ENCODE measurements at regions not wholly inside any gene's neighbourhood (a gene's known extent, or its start where the extent isn't known, plus 50 kb on each side); places are given as distances from the start of the nearest gene placed in this dataset.

DNA sequence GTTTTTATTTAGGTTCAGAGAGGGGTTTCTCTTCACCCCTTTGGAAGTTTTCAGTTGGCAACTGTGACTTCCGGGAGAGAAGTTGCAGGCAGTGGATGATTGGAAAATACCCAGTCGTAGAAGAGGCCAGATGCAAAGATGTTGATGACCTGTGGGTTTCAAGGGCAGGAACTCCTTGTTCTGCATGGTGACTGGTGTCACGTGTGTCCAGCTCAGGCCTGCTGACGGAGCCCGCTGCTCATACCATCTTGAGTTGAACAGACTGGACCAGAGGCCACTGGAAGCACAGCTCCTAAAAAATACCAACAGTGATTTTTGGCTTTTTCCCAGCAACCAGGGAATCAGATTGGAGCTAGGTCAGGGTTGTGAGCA is 243.9 kb upstream of the KLF4 start:
- DNase-seq (ENCODE audit: low read depth, low spot score): no peak

DNA sequence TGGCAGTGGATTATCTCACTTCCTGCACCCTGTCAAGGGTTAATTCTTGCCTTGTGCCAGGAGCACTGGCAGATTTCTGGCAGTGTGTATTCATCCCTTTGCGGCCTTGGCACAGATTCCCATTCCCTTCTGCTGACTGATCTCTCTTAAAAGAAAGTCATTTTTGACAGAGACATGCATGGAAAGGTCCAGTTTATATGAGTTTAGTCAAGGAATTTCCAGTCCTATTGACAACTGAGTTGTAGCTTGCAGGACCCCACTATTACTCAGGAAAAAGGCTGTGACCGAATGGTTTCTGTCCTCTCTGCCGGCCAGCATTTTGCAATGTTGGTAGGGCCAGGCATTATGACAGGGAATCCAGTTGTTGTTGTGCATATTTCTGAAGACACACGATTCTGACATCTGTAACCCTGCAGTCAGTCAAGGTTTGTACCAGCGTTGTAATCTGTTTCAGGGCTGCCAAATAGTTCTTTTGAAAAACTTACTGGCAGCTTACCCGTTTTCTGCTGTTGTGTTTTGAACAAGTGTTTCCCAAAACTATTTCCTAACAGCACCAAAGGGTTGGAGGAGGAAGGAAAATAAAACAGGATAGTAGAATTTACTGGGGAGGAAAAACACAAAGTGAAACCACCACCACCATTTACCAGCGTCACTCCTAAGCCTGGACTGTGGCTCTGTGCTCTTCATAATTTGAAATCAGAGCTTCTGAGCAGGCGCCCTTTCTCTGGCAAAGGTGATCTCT is 243.4 kb upstream of the KLF4 start:
- no peak for DNase-seq (ENCODE audit: low read depth, low spot score)

DNA sequence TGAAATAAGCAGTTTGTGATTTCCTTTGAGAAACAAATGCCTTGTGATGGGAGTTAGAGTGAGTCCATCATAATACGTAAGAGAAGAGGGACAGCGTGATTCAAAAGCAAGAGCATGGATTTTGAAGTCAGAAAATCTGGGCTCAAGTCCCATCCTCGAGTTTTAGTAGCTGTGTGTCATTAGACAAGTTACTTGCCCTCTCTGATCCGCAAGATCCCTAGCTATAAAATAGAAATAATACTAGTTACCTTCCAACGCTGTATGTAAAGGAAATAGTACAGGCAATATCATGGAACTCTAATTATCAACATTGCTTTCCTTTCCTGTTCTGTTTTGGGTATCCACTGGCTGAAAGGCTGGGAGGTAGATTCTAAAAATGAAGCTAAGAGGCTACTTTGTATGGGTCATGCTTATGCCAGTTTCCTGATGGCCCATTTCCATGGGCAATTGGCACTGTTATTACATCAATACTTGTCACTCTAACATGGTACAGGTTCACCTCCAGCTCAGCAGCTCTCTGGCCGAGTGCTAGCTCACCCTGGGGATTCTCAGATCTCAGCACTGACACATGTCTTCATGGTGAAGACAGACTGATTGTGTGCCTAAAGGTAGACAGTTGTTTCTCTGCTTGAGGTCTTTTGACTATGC is 241.7 kb upstream of the KLF4 start:
- DNase-seq (ENCODE audit: low read depth, low spot score): no peak

DNA sequence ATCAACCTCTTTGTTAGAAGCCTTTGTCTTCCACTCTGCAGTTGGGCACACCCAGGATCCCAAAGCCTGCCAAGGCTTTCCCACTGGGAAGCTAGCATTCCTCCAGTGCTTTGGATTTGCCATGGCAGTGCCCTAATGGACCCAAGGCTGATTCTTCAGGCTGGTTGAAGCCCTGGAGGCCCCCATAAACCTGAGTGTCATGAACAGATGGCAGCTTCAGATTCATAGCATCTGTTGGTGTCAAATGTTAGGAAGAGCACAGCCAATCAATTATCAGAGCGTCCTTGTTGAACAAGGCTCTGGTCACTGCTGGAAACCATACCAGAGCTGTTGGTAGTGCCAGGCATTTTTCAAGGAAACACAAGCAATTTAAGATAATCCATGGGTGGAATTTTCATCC is 241.1 kb upstream of the KLF4 start:
- no peak for DNase-seq (ENCODE audit: low read depth, low spot score)

DNA sequence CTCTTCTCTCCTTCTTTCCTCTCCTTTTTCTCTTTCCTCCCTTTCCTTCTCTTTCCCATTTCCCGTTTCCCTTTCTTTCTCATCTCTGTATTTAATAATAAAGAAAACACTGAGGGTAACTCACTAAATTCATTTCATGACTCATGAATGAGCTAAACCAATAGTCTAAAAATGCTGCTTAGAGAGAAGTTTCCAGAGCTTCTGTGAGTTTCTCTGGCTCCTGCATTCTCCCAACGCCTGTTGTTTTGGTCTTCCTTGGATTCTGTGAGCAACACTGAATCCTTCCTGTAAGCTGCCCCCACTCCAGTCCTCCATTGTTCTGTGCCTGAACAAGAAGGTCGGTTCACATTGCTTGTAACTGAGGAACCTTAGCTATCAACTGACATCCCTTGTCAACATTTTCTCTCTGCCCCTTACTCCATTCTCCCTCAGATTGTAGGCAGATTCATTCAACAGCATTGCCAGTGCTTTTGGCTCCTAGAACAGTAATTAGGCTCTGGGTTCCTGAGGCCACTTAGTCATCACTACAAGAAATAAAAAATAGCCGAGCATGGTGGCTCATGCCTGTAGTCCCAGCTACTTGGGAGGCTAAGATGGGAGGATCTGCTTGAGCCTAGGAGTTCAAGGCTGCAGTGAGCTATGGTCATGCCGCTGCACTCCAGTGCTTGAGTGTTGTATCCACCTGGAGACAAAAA is 237.7 kb upstream of the KLF4 start:
- no peak for DNase-seq (ENCODE audit: low read depth, low spot score)

DNA sequence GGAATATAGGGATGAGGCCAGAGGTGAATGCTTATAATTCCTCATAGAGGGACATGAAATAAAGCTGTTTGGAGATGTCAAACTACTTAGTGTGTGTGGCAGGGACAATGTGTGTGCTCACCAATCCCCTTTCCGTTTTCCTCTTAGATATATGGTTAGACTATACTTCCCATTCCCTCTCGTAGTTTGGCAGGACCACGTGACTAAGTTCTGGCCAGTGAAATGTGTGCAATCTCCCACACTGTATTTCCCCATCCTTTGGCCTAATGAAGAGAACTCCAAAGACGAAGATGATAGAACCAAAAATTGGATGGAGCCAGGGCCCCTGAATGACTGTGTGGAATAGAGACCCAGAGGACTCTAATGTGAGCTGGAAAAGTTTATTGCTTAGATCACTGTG is 233.4 kb upstream of the KLF4 start:
- no peak for DNase-seq (ENCODE audit: low read depth, low spot score)

DNA sequence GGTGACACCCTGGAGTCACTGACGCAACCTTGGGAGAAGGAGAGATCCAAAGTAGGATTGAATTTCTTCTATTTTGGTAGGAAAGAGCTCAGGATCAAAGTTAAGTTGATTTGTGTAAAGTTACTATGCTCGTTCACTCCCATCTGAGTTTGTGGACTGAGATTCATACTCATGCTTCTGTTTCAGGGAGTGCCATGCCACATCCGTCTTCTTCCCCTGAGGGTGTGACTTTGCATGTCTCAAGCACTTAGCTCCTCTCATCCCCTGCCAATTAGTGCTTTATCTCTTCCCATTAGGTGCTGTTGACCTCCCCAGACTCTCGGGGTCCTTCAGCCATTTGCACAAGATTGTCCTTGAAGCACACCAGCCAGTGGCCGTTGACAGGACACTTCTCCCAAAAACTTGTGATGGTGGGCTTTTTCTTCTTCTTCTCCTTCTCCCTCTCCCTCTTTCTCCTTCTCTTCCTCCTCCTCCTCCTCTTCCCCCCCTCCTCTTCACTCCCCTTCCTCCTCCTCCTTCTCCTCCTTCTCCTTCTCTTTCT is 232.2 kb upstream of the KLF4 start:
- no peak for DNase-seq (ENCODE audit: low read depth, low spot score)

DNA sequence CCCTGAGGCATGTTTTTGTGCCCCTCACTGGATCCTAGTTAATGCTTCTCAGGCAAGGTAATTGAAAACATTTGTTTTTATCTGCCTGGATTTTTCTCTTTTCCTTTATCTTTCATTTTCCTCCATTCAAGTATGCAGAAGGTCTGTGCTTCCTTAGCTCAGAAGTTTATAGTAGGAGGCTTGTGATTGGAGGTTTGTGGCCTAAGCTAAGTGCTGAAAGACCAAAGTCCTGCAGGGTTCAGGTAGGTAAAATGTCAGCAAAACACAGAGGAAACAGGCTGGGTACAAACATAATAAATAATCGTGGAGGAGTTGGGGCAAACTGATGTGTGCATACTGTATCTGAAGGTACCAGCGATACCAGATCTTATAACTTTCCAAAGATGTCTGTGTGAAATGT is 230.9 kb upstream of the KLF4 start:
- no peak for DNase-seq (ENCODE audit: low read depth, low spot score)

DNA sequence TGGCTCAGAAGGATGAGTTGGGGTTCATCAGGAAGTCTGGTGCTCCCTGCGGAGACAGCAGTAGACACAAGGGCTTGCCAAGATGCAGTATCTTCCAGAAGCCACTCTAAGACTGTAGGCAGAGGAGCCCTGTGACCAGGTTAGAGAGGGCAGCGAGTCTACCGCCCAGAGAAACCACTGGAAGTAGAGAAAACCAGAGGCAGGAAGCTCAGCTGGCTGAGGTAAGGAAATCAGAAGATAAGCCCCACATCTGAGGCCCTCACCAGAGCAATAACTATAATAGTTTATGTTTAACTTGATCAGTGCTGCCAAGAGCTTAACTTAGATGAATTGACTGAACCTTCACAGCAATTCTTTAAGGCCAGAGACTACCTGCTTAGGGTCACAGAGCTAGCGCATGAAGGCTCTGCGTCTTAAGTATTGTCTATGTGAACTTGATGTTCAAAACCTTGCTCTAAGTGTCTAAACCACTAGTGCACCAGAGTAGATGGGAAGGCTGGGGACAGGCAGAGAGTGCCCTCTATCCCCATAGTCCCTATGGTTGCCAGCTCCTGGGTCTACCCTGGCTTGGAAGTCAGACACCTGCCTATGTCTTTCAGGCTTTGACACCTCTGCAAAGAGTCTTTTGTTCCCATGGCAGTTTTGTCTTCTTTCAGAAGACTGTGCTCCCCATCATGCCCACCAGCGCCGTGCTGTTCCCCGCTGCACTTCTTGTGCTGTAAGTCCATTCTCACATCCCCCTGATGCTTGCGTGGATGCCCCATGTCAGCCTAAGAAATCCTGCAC is 228.2 kb upstream of the KLF4 start:
- DNase-seq (ENCODE audit: low read depth, low spot score): no peak

DNA sequence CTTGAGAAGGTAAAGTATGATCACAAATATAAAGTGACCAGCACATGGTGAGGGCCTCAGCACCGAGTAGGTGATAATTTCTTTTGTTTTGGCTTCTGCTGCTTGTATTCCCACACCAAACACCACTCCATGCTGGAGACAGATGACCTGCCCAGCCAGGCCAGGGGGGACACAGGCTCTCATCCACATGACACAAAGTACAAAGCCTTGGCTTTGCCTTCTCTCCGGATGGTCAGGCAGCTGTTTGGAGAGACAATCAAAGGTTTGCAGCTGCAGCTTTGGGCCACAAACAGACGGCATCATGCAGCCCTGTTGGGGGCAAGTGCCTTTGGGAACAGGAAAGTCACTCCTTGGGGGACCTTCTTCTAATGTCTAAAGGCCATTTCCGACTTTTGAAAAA is 226.2 kb upstream of the KLF4 start:
- DNase-seq (ENCODE audit: low read depth, low spot score): no peak

DNA sequence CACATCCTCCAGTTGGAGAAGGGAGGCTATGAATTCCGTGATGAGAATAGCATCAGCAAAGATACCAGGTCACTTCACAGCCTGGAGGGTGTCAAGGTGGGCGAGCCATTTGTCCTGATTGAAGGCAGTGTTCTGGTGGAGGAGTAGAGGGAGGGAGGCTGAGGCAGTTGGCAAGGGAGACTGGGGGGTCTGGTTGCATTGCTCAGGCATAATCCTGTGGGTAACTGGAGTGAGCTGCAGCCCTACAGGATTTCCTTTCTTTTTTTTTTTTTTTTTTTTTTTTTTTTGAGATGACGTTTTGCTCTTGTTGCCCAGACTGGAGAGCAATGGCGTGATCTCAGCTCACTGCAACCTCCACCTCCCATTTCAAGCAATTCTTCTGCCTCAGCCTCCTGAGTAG is 223.9 kb upstream of the KLF4 start:
- no peak for DNase-seq (ENCODE audit: low read depth, low spot score)

DNA sequence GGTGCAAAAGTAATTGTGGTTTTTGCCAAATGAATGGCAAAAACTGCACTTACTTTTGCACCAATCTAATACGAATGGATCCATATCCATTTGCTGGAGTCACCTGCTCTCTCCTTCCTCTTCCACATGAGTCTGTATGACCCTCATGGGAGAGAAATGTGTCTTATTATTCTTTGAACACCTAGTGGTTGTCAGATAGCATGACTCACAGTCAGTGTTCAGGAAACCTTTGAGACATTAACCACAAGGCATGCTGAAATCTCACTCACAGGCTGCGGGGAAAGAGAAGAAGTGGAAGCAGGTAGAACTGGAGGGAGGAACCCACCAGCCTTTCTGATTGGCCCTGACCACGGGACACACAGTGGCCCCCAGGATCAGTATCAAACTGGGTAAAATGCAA is 222.8 kb upstream of the KLF4 start:
- DNase-seq (ENCODE audit: low read depth, low spot score): no peak

DNA sequence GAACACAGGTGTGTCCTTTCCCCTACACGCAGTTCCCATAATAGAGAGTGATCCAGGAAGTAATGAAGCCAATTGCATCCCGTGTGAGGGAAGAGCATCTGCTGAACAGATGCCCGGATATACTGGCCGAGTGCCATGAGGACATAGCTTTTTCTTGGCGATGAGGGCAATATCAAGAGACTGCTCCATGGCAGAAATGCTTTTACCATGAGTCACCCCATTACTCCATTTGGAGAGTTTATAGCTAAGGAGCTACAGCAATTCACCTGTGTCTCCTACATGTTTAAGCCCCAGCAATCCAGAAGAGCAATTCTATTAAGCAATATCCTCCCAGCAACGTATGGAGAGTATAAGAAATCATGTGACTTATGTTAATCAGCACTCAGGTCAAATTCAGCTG is 222.0 kb upstream of the KLF4 start:
- DNase-seq (ENCODE audit: low read depth, low spot score): no peak

DNA sequence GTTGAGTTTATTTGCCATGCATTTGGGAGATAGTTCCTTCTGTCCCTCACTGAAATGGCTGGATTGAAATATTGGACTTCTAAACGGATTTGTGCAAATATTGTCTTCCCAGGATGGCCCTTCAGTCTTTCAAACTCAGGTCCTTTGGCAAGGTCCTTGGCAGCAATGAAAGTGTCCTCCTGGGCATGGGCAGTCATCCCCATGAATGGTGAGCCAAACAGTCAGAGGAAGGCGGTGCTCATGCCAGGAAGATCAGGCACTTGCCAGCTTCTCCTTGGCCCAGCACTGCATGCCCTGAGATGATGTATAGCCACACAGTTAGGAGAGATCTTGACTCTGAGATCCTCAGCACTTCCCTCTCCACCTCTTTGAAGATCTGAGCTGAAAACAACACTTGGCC is 221.4 kb upstream of the KLF4 start:
- DNase-seq (ENCODE audit: low read depth, low spot score): no peak

DNA sequence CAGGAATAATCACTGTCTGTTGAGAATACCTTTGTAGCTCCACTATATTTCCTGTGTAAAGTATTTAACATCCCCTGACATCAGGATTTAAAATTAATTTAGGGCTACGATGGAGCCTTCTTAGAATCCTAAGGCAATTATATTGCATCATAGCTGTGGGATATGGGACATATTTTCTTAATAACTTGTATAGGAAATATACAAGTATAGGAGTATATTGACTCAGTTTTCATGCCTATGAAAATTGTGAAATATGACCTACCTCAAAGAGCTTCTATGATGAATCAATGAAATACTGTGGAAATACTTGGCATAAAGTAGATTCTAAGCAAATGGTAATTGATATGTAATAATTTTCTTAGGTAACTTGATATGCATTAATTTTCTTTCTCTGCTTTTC is 221.0 kb upstream of the KLF4 start:
- no peak for DNase-seq (ENCODE audit: low read depth, low spot score)

DNA sequence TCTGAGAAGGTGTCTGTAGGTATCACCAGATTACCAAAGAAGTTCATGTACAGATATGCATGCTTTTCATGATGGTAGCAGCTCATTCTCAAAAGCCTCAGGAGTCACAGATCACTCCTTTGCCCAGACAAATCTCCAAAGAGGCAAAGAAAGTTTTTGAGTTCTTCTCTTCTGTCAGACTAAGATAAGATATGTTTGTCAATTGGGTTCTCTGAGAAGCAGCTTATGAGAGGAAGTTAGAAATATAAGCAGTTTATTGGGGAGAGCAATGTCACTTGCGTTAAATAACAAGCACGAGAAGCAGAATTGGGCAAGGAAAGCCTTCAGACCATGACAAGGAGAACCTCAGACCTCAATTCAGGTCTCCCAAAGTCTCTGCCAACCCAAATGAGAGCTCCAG is 219.2 kb upstream of the KLF4 start:
- no peak for DNase-seq (ENCODE audit: low read depth, low spot score)

DNA sequence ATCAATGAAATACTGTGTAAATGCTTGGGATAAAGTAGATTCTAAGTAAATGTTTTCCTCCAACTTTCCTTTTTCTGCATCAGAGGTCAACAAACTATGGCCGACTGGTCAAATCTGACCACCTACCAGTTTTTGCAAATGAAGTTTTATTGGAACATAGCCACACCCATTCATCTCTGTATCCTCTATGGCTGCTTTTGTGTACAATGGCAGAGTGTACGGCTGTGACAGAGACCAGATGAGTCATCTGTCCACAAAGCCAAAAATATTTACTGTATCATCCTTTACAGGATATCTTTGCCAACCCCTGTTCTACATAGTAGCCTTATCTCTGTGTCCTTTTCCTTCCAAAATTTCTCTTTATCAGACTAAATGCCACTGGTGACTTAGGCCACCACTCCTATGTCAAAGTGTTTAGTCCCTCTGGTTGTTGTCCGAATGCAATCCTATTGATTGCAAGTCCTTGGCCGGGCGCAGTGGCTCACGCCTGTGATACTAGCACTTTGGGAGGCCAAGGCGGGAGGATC is 218.4 kb upstream of the KLF4 start:
- no peak for DNase-seq (ENCODE audit: low read depth, low spot score)

DNA sequence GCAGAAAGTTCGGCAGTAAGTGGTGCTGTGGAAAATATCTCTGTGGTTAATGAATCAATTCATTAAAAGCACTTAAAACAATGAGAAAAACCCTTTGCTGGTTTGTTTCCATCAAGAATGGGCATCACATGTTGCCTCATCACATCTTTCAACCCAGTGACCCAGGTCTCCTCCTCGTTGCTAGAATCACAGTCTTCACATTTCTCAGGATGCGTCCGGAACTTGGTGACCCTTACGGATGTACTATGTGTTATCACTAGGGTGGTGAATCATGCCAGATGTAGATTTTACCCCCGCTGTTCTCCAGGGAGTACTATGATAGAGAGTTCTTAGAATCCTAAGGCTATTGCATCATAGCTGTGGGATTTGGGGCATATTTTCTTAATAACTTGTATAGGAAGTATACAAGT is 217.9 kb upstream of the KLF4 start:
- DNase-seq (ENCODE audit: low read depth, low spot score): no peak

DNA sequence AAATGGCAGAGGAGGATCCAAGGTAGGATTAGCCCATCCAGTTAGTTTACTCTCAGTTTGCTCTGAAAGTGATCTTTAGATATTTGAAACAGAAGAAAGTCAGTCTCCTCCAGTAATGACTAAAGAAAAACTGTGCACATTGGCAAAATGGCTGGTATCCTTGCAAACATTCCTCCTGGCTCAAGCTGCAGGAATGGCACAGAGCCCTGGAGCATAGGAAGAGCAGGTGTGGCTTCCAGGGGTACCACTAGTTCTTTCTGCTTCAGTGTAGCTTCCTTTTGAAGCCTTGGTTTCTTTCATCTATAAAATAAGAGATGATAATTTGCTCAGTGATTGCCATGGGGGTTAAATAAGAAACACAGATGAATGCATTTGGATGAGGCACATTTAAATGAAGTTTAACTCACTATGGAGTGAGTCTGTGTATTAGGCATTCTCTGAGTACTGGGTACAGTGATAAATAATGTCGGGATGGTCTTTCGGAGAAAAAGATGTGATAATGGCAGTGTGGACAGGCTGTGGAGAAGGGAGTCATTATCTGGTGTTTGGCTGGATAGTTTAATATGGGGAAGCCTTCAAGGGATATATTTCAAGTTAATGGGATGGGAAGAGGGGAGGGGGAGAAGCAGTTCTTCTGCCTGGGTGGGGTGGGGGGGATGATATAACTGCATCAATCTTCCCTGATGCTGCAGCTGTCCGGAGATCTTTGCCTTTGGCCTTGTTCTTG is 217.3 kb upstream of the KLF4 start:
- DNase-seq (ENCODE audit: low read depth, low spot score): no peak

DNA sequence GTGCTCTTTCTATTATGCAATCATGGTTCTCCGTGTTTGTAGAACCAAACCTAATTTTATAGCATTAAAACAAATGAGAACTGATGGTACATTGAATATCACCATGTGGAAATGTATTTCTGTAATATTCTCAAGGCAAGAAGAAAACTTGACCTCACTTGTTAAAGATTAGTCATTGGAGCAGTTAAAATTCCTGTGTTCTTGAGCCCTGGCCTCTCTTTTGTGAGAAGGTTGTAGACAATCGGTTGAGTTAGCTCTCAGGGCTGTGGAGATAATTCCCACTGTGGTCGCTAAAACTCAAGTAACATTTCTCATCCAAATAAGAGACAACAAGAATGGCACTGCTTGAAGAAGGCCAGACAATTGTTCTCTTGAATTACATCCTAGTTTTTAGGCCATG is 216.0 kb upstream of the KLF4 start:
- DNase-seq (ENCODE audit: low read depth, low spot score): no peak

DNA sequence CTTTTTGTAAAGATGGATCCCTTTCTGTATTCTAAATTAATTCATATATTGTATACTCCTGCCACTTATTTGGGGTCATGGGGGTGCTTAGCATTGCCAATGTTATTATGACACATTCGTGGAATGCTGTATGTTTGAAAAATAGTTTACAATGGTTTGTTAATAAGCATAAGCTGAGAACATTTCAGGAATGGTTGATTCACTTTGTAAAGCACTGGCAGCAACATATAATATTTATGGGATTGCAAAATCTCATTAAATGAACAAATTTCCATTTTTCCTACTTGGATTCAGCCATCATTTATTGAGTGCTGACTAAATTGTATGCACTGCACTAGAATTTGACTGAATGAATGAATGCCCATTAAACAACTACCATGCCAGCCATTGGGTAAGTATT is 215.2 kb upstream of the KLF4 start:
- DNase-seq (ENCODE audit: low read depth, low spot score): no peak
